Hepatocyte (in vitro differentiated cells): ENCODE measurements at regions not wholly inside any gene's neighbourhood (a gene's known extent, or its start where the extent isn't known, plus 50 kb on each side); places are given as distances from the start of the nearest gene placed in this dataset.
A peak's percentile ranks its signal among the peaks of the same experiment; 100 is the strongest.

Experiments used
- DNase-seq: peaks from one replicate; pipeline ENCODE4 v3.0.0-alpha.2; 2016; ENCODE audit warnings: low spot score
- H2AFZ ChIP-seq: fragments of 200-600 bp; sonication (generic); 2 replicates; pipeline ENCODE4 v1.6.0; 2016; ENCODE audit warnings: antibody characterized with exemption, mild to moderate bottlenecking
- H3K27ac ChIP-seq: fragments of 200-600 bp; sonication (generic); 2 replicates; pipeline ENCODE4 v1.5.1; 2016; ENCODE audit warnings: mild to moderate bottlenecking
- H3K27me3 ChIP-seq: fragments of 200-600 bp; sonication (generic); 2 replicates; pipeline ENCODE4 v1.6.1; 2016
- H3K36me3 ChIP-seq: fragments of 200-600 bp; sonication (generic); replicated peaks from 2 replicates; pipeline ENCODE4 v1.5.1; 2016; ENCODE audit warnings: low read depth; ENCODE audit not compliant: insufficient read depth
- H3K4me1 ChIP-seq: fragments of 200-600 bp; sonication (generic); 2 replicates; pipeline ENCODE4 v1.5.1; 2016; ENCODE audit warnings: mild to moderate bottlenecking, moderate library complexity; ENCODE audit not compliant: insufficient read depth
- H3K4me2 ChIP-seq: fragments of 200-600 bp; sonication (generic); 2 replicates; pipeline ENCODE4 v1.6.0; 2016
- H3K4me3 ChIP-seq: fragments of 200-600 bp; sonication (generic); 2 replicates; pipeline ENCODE4 v1.5.1; 2016; ENCODE audit warnings: mild to moderate bottlenecking
- H3K79me2 ChIP-seq: fragments of 200-600 bp; sonication (generic); 2 replicates; pipeline ENCODE4 v1.6.0; 2017; ENCODE audit warnings: mild to moderate bottlenecking
- H3K9me2 ChIP-seq: fragments of 200-600 bp; sonication (generic); replicated peaks from 2 replicates; pipeline ENCODE4 v1.6.0; 2017; ENCODE audit warnings: mild to moderate bottlenecking; ENCODE audit not compliant: insufficient read depth
- H3K9me3 ChIP-seq: fragments of 200-600 bp; sonication (generic); 2 replicates; pipeline ENCODE4 v1.5.1; 2016; ENCODE audit warnings: low read depth, mild to moderate bottlenecking
- H4K20me1 ChIP-seq: fragments of 200-600 bp; sonication (generic); 2 replicates; pipeline ENCODE4 v1.6.0; 2016; ENCODE audit warnings: mild to moderate bottlenecking; ENCODE audit not compliant: insufficient read depth, poor library complexity, severe bottlenecking
- CTCF ChIP-seq: fragments of 200-600 bp; sonication (generic); IDR thresholded peaks from 2 replicates; pipeline ENCODE4 v1.5.1; 2016; ENCODE audit warnings: antibody characterized with exemption, mild to moderate bottlenecking; ENCODE audit not compliant: poor library complexity
- EZH2 ChIP-seq: fragments of 200-600 bp; sonication (generic); IDR thresholded peaks from 2 replicates; pipeline ENCODE4 v1.6.1; 2016; ENCODE audit warnings: antibody characterized with exemption, mild to moderate bottlenecking, borderline replicate concordance
- EZH2phosphoT487 ChIP-seq: fragments of 200-600 bp; sonication (generic); IDR thresholded peaks from one replicate; pipeline ENCODE4 v1.6.1; 2018; ENCODE audit warnings: antibody characterized with exemption, mild to moderate bottlenecking, low read depth, moderate library complexity; ENCODE audit not compliant: unreplicated experiment, severe bottlenecking
- WGBS: methylation state at CpG from one replicate; pipeline ENCODE4 v1.1.6; 2016; ENCODE audit warnings: low lambda C conversion rate; ENCODE audit errors: missing lambda C conversion rate; 5-methylcytosine and 5-hydroxymethylcytosine counted together

DNA sequence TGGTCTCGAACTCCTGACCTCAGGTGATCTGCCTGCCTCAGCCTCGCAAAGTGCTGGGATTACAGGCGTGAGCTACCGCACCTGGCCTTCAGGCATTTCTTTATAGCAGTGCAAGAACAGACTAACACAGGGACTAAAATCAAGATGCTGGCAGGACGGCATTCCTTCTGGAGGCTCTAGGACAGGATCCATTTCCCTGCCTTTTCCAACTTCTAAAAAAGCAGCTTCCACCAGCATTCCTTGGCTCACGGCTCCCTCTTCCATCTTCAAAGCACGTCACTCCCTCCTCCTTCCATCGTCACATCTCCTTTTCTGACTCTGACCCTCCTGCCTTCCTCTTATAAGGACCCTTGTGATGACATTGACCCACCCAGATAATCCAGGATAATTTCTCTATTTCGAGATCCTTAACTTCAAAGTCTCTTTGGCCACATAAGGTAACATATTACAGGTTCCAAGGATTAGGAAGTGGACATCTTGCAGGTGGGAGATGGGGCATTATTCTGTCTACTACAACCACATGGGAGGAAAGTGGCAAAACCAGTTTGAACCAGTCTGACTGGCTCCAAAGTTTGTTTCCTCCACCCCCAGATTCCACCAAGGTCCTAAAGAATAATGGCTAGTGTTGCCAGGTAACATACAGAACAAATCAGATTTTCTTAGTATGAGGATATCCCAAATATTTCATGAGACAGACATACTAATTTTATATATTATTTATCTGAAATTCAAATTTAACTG lies 172.5 kb downstream of the MN1 start:
- Histone ChIP-seq H3K4me1 (peaks cover 9% of the 10 kb centered on the region), H3K27ac (no peak overlapping the region), H3K4me3 (no peak overlapping the region), H4K20me1 (no peaks in the 10 kb centered on the region), H3K36me3 (no peaks in the 10 kb centered on the region), H2AFZ (no peak overlapping the region), H3K9me3 (no peaks in the 10 kb centered on the region), H3K79me2 (no peaks in the 10 kb centered on the region), H3K4me2 (no peak overlapping the region), H3K9me2 (no peaks in the 10 kb centered on the region), H3K27me3 (no peaks in the 10 kb centered on the region)
- peak; percentile 44 for DNase-seq
- WGBS, result 78% methylated on average over 9 of the region's 9 CpGs
- TF ChIP-seq EZH2phosphoT487 (no peak), CTCF (no peak), EZH2 (no peak)

- Histone ChIP-seq H3K4me3 (no peak overlapping the region), H4K20me1 (no peaks in the 10 kb centered on the region), H3K27ac (no peak overlapping the region), H2AFZ (no peak overlapping the region), H3K4me1 (peaks cover 9% of the 10 kb centered on the region), H3K27me3 (no peaks in the 10 kb centered on the region), H3K36me3 (no peaks in the 10 kb centered on the region), H3K9me3 (no peaks in the 10 kb centered on the region), H3K79me2 (no peaks in the 10 kb centered on the region), H3K9me2 (no peaks in the 10 kb centered on the region), H3K4me2 (no peak overlapping the region)
- no peak for DNase-seq
- WGBS, result 78% methylated on average over 19 of the region's 19 CpGs
- no peak for TF ChIP-seq CTCF
- no peak for TF ChIP-seq EZH2
- no peak for TF ChIP-seq EZH2phosphoT487
These were observed 171.5 kb downstream of the MN1 start for GRCh38 chr22:27629908-27630673.

GRCh38 chr22:27630754-27631153 lies 170.8 kb downstream of the MN1 start:
- TF ChIP-seq CTCF (no peak), EZH2phosphoT487 (no peak), EZH2 (no peak)

More at GRCh38 chr22:27630754-27631153, 170.8 kb downstream of the MN1 start:
- H4K20me1 ChIP-seq, result no peaks in the 10 kb centered on the region
- no peak overlapping the region for H3K4me3 ChIP-seq
- no peak overlapping the region for H3K4me2 ChIP-seq
- DNase-seq, result no peak
- no peaks in the 10 kb centered on the region for H3K79me2 ChIP-seq
- no peaks in the 10 kb centered on the region for H3K36me3 ChIP-seq
- no peak overlapping the region for H3K27ac ChIP-seq
- WGBS, result 85% methylated on average over 3 of the region's 5 CpGs
- H3K9me2 ChIP-seq, result no peaks in the 10 kb centered on the region
- H3K27me3 ChIP-seq, result no peaks in the 10 kb centered on the region
- H2AFZ ChIP-seq, result no peak overlapping the region
- H3K4me1 ChIP-seq, result peaks cover 9% of the 10 kb centered on the region
- H3K9me3 ChIP-seq, result no peaks in the 10 kb centered on the region
